IMR-90 (cell line): ENCODE measurements at regions not wholly inside any gene's neighbourhood (a gene's known extent, or its start where the extent isn't known, plus 50 kb on each side); places are given as distances from the start of the nearest gene placed in this dataset.

Source experiments
- ATAC-seq: fragments of 200-7000 bp; cut with Tn5 transposase; 2 replicates; pipeline ENCODE4 v1.9.1; 2020; ENCODE audit warnings: low read depth, mild to moderate bottlenecking, moderate library complexity
- BruUV-seq: library from RNA; stranded (reverse); fragments of 400-500 nt; replicated peaks from 2 replicates; lab custom pipeline; 2021; lab: Mats Ljungman, UMichigan
- CTCF ChIA-PET: fragments of 300-600 bp; formaldehyde crosslinking; extraction: SDS; loops from one replicate; lab custom pipeline; 2021; ENCODE audit warnings: antibody characterized with exemption; lab: Yijun Ruan, JAX
- POLR2A ChIA-PET: fragments of 300-600 bp; sonication (Branson Sonifier 250); formaldehyde crosslinking; loops from one replicate; lab custom pipeline; 2022; ENCODE audit warnings: antibody characterized with exemption; ENCODE audit not compliant: unreplicated experiment; lab: Charles Lee
- DNase-seq: peaks from one replicate; pipeline ENCODE4 v3.0.0; 2013
- H2AFZ ChIP-seq: replicated peaks from 2 replicates; pipeline ENCODE3; 2013; ENCODE audit warnings: low read length, mild to moderate bottlenecking; ENCODE audit not compliant: poor library complexity
- H2AK5ac ChIP-seq: 2 replicates; pipeline ENCODE4 v1.6.1; 2013; ENCODE audit warnings: low read depth, low read length, inconsistent platforms
- H2AK9ac ChIP-seq: replicated peaks from 2 replicates; pipeline ENCODE3; 2013; ENCODE audit warnings: mild to moderate bottlenecking, low read depth, low read length, moderate library complexity; ENCODE audit not compliant: poor library complexity
- H2BK120ac ChIP-seq: 2 replicates; pipeline ENCODE4 v1.6.1; 2013; ENCODE audit warnings: low read depth, low read length, inconsistent platforms
- H2BK15ac ChIP-seq: 3 replicates; pipeline ENCODE4 v1.6.1; 2013; ENCODE audit warnings: low read depth, low read length, inconsistent platforms
- H2BK20ac ChIP-seq: 2 replicates; pipeline ENCODE4 v1.6.1; 2013; ENCODE audit warnings: low read depth, mild to moderate bottlenecking, inconsistent platforms, low read length, moderate library complexity
- H2BK5ac ChIP-seq: 2 replicates; pipeline ENCODE4 v1.6.1; 2013; ENCODE audit warnings: mild to moderate bottlenecking, low read depth, low read length, inconsistent platforms; ENCODE audit not compliant: poor library complexity, severe bottlenecking
- H3K14ac ChIP-seq: replicated peaks from 2 replicates; pipeline ENCODE4 v1.6.1; 2013; ENCODE audit warnings: low read depth, low read length, inconsistent platforms
- H3K18ac ChIP-seq: 2 replicates; pipeline ENCODE4 v1.6.1; 2013; ENCODE audit warnings: low read depth, low read length, control low read depth
- H3K23ac ChIP-seq: 2 replicates; pipeline ENCODE4 v1.6.1; 2013; ENCODE audit warnings: low read depth, low read length, inconsistent platforms
- H3K27ac ChIP-seq: 2 replicates; pipeline ENCODE4 v1.5.1; 2013; ENCODE audit warnings: mild to moderate bottlenecking, control low read depth, low read length; ENCODE audit not compliant: insufficient read depth
- H3K27me3 ChIP-seq: 2 replicates; pipeline ENCODE4 v1.6.1; 2013; ENCODE audit warnings: low read length; ENCODE audit not compliant: control insufficient read depth, insufficient read depth
- H3K36me3 ChIP-seq: 2 replicates; pipeline ENCODE4 v1.6.1; 2013; ENCODE audit warnings: low read length, mixed read lengths; ENCODE audit not compliant: control insufficient read depth, insufficient read depth
- H3K4ac ChIP-seq: 2 replicates; pipeline ENCODE4 v1.6.1; 2013; ENCODE audit warnings: low read depth, low read length, inconsistent platforms
- H3K4me1 ChIP-seq: 2 replicates; pipeline ENCODE4 v1.6.1; 2013; ENCODE audit warnings: low read length, mixed read lengths; ENCODE audit not compliant: control insufficient read depth, insufficient read depth
- H3K4me2 ChIP-seq: 2 replicates; pipeline ENCODE4 v1.6.1; 2013; ENCODE audit warnings: low read depth, mild to moderate bottlenecking, control low read depth, low read length, moderate library complexity
- H3K4me3 ChIP-seq: 2 replicates; pipeline ENCODE4 v1.5.1; 2013; ENCODE audit warnings: low read depth, mild to moderate bottlenecking, control low read depth, low read length, moderate library complexity; ENCODE audit not compliant: insufficient read depth
- H3K56ac ChIP-seq: 2 replicates; pipeline ENCODE4 v1.6.1; 2013; ENCODE audit warnings: low read length, inconsistent platforms; ENCODE audit not compliant: insufficient read depth; ENCODE audit errors: extremely low read depth
- H3K79me1 ChIP-seq, 2 experiments: 2 replicates each; pipeline ENCODE4 v1.6.1; 2013; ENCODE audit warnings: low read length in 2 of 2, inconsistent platforms in 1 of 2, low read depth in 1 of 2
- H3K9ac ChIP-seq: 2 replicates; pipeline ENCODE4 v1.6.1; 2013; ENCODE audit warnings: low read depth, low read length, control low read depth
- H3K9me1 ChIP-seq: 2 replicates; pipeline ENCODE4 v1.6.1; 2013; ENCODE audit warnings: low read length, inconsistent platforms; ENCODE audit not compliant: insufficient read depth
- H3K9me3 ChIP-seq: 2 replicates; pipeline ENCODE4 v1.6.1; 2013; ENCODE audit warnings: low read length; ENCODE audit not compliant: control insufficient read depth, insufficient read depth
- H4K20me1 ChIP-seq: 2 replicates; pipeline ENCODE4 v1.6.1; 2013; ENCODE audit warnings: low read length, inconsistent platforms; ENCODE audit not compliant: insufficient read depth
- H4K5ac ChIP-seq: 2 replicates; pipeline ENCODE4 v1.6.1; 2013; ENCODE audit warnings: mild to moderate bottlenecking, low read depth, low read length, control low read depth
- H4K8ac ChIP-seq, 2 experiments: 2 replicates each; pipeline ENCODE4 v1.6.1; 2013; ENCODE audit warnings: low read depth in 2 of 2, low read length in 2 of 2, control low read depth in 1 of 2, inconsistent platforms in 1 of 2
- H4K91ac ChIP-seq: 2 replicates; pipeline ENCODE4 v1.6.1; 2013; ENCODE audit warnings: low read depth, low read length, inconsistent platforms; ENCODE audit not compliant: insufficient read depth
- NFE2L2 ChIP-seq: fragments of 150-350 bp; IDR thresholded peaks from 2 replicates; pipeline ENCODE4 v1.6.1; 2016; ENCODE audit warnings: low read depth, mild to moderate bottlenecking, low read length
- WGBS, 2 experiments: methylation state at CpG; one replicate each; pipeline versions ENCODE4 v1.1.5 to v1.1.7; 2013; ENCODE audit warnings: missing lambda C conversion rate in 2 of 2; ENCODE audit not compliant: insufficient read length in 1 of 2; ENCODE audit errors: extremely low coverage in 2 of 2; 5-methylcytosine and 5-hydroxymethylcytosine counted together
- dilution Hi-C: fragments of 300-500 bp; cut with HindIII; formaldehyde crosslinking; loops from one replicate; pipeline ENCODE4 v1.14.3; 2018; ENCODE audit warnings: low sequenced_read_pairs; ENCODE audit not compliant: unreplicated experiment
- in situ Hi-C: fragments of 300-500 bp; cut with MboI; formaldehyde crosslinking; loops from 3 replicates; pipeline ENCODE4 v1.14.3; 2019; ENCODE audit warnings: low sequenced_read_pairs, inconsistent platforms, mixed read lengths
- intact Hi-C: fragments of 100-400 bp; cut with micrococcal nuclease; formaldehyde crosslinking; loops from 2 replicates; pipeline ENCODE4 v1.10.0; 2022
- TF ChIP-seq, protein P1 (sequence below): fragments of 150-350 bp; IDR thresholded peaks from 2 replicates; pipeline ENCODE4 v1.6.1; 2017; ENCODE audit warnings: mild to moderate bottlenecking, antibody characterized with exemption, low read length, low read depth
- TF ChIP-seq, protein P2 (sequence below): fragments of 150-350 bp; IDR thresholded peaks from 2 replicates; pipeline ENCODE4 v1.6.1; 2016; ENCODE audit warnings: low read depth, mild to moderate bottlenecking, low read length, moderate library complexity, borderline replicate concordance

DNA sequence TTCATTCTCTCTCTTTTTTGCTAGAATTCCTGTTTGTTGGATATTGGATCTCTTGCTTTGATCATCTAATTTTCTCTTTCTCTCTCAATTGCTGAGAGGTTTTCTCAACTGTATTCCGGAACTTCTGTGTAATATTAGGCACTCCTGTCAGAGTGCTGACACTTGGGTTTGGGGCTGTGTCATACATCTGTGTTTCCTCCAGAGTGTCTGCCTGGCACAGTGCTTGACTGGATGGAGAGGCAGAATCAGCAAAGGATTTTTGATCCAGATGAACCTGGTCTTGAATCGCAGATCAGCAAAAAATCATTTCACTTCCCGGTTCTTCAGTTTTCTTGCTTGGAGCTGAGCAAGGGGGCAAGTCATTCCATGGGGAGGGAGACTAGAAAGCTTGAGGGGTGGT is 87.7 kb upstream of the CXCR4 start:
- no peak overlapping the region for H4K91ac ChIP-seq
- no peaks in the 10 kb centered on the region for H3K4me1 ChIP-seq
- H2BK15ac ChIP-seq: no peak overlapping the region
- no peak overlapping the region for H2AK9ac ChIP-seq
- no peak overlapping the region for H4K8ac ChIP-seq
- H4K20me1 ChIP-seq: no peaks in the 10 kb centered on the region
- H2AFZ ChIP-seq: no peak overlapping the region
- H3K9me3 ChIP-seq: no peaks in the 10 kb centered on the region
- no CpG with 5 or more reads among the region's 3 CpGs for WGBS, 2 experiments
- H3K4me2 ChIP-seq: no peak overlapping the region
- no peak overlapping the region for H4K5ac ChIP-seq
- no peak overlapping the region for H3K9ac ChIP-seq
- no peak for TF ChIP-seq NFE2L2
- TF ChIP-seq, protein P1, sequence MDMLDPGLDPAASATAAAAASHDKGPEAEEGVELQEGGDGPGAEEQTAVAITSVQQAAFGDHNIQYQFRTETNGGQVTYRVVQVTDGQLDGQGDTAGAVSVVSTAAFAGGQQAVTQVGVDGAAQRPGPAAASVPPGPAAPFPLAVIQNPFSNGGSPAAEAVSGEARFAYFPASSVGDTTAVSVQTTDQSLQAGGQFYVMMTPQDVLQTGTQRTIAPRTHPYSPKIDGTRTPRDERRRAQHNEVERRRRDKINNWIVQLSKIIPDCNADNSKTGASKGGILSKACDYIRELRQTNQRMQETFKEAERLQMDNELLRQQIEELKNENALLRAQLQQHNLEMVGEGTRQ: no peak
- TF ChIP-seq, protein P2, sequence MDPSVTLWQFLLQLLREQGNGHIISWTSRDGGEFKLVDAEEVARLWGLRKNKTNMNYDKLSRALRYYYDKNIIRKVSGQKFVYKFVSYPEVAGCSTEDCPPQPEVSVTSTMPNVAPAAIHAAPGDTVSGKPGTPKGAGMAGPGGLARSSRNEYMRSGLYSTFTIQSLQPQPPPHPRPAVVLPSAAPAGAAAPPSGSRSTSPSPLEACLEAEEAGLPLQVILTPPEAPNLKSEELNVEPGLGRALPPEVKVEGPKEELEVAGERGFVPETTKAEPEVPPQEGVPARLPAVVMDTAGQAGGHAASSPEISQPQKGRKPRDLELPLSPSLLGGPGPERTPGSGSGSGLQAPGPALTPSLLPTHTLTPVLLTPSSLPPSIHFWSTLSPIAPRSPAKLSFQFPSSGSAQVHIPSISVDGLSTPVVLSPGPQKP: no peak
- no peak overlapping the region for H3K4ac ChIP-seq
- H3K23ac ChIP-seq: no peak overlapping the region
- DNase-seq (no peak), ATAC-seq (no peak)
- no peak overlapping the region for H3K18ac ChIP-seq
- in situ Hi-C loops: no loop called here
- no peak overlapping the region for H2BK120ac ChIP-seq
- H3K36me3 ChIP-seq: no peaks in the 10 kb centered on the region
- no peak overlapping the region for H3K4me3 ChIP-seq
- H3K27me3 ChIP-seq: no peaks in the 10 kb centered on the region
- no peak overlapping the region for H2BK5ac ChIP-seq
- dilution Hi-C loops: no loop called here
- no TSS peak for BruUV-seq
- ChIA-PET CTCF (no interaction called here), POLR2A (no interaction called here)
- no peak overlapping the region for H3K56ac ChIP-seq
- H2BK20ac ChIP-seq: no peak overlapping the region
- H3K14ac ChIP-seq: no peak overlapping the region
- intact Hi-C loops: no loop called here
- H2AK5ac ChIP-seq: no peak overlapping the region
- H3K9me1 ChIP-seq: no peaks in the 10 kb centered on the region
- H3K27ac ChIP-seq: no peak overlapping the region
- no peaks in the 10 kb centered on the region for H3K79me1 ChIP-seq
